Stimulated activated CD4-positive, alpha-beta T cell treated with anti-CD3 and anti-CD28 coated beads, Interleukin-4, amount 100 ng/mL, for 48 hours (primary cell): ENCODE measurements at regions not wholly inside any gene's neighbourhood (a gene's known extent, or its start where the extent isn't known, plus 50 kb on each side); places are given as distances from the start of the nearest gene placed in this dataset.

Experiments
- DNase-seq, 2 donors: peaks; one replicate each; pipeline ENCODE4 v3.0.0-alpha.2; 2020; ENCODE audit warnings: low read depth in 2 of 2

DNA sequence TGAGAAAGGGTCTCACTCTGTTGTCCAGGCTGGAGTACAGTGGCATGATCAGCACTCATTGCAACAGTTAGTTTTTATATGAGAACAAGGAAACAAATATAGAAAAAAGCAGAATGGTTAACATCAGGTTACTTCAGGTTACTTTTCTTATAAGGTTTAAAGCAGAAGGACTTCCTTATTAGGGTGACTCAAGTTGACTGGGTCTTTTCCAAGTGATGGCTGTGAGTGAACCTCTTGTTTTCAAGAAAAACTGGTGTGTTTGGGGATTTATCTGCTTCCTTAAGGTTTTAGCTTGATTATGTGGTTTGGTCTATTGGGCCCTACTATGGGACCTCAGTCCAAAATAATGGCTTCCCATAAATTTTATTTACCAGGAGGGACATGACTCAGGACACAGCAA lies 99.2 kb downstream of the ARRDC3 start:
- no peak for DNase-seq

DNA sequence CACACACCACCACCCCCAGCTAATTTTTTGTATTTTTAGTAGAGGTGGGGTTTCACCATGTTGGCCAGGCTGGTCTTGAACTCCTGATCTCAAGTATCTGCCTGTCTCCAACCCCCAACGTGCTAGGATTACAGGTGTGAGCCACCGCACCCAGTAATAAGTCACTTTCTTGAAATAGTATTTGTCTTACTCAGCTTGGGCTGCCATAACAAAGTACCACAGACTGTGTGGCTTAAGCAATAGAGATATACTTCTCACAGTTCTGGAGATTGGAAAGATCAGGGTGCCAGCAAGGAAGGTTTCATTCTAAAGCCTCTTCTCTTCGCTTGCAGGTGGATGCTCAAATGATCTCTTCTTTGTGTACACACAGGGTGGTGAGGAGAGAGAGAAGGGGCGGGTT lies 99.8 kb downstream of the ARRDC3 start:
- no peak for DNase-seq

DNA sequence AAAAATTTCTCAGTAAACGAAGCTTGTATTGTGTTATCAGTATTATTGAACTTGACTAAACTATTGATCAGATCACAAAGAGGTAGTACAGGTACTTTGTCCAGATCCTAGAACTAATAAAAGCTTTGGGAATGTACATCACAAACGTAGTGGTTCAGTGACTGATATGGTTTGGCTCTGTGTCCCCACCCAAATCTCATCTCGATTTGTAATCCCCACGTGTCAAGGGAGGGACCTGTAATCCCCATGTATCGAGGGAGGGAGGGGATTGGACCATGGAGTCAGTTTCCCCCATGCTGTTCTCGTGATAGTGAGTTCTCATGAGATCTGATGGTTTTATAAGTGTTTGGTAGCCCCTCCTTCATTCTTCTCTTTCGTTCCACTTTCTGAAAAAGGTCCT lies 100.9 kb downstream of the ARRDC3 start:
- no peak for DNase-seq

DNA sequence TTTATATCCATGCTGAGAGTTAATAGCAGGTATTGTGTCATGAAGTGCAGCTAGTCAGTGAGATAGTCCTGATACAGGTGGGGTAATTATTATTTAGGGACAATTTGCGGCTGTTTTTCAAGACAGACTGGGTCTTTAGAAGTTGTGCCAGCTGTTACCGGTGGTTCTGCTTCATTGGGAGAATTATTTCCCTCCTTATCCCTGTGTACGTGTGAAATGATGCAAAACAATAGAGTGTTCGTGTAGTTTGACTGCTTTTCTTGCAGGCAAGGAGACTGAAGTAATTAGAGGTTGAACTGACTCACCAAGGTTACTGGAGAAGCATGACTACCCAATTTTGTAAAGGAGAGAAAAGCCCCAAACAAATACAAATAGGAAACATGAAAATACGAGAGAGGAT lies 101.7 kb downstream of the ARRDC3 start:
- no peak for DNase-seq

DNA sequence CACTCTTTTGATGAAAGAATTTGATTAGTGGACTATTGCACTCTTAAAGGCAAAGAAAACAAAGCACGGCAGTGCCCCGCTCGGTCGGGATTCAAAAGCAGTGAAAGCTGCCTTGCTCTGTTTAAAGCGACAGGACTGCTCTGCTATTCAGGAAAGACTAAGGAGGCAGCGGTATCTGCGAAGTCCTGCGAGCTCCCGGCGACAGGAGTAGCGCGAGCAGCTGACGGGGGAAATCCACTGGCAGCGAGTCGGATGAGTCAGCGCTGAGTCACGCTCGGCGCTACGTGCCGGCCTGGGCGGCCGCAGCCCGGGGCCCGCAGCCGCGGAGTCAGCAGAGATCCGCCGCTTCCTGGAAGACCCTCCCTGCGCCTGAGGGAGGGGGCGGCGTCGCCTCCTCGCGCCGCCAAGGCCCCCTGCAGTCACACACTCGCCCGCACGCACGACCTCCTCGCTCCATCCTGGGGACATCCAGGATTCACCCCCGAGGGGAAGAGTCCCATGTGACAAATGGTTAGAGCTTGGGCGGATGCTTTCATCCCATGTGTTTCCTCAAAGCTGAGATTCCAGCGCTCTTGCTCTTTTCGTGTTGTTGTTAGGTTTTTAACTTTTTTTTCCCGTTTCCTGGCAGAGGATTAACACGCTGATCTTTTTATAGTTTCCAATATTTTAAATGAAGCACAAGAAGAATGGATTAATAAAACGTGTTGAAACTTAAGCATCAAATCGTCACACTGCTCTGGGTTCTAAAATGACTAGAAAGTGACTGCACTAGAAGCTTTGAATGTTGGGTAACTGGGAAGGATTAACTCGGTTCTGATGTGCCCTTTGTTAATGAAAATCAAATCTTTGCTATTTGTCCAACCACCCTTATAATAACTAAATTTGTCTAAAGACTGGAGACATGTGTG lies 102.5 kb downstream of the ARRDC3 start:
- peak; percentile 90 to 94 for DNase-seq

DNA sequence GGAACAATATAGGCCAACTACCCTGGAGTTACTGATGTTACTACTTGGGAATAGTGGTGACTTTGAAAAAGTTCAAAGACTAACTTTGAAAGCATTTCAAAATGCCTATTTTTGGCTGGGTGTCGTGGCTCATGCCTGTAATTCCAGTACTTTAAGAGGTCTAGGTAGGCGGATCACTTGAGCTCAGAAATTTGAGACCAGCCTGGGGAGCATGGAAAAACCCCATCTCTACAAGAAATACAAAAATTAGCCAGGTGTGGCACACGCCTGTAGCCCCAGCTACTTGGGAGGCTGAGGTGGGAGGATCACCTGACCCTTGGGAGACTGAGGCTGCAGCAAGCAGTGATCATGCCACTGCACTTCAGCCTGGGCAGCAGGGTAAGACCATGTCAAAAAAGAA lies 105.3 kb downstream of the ARRDC3 start:
- no peak for DNase-seq

DNA sequence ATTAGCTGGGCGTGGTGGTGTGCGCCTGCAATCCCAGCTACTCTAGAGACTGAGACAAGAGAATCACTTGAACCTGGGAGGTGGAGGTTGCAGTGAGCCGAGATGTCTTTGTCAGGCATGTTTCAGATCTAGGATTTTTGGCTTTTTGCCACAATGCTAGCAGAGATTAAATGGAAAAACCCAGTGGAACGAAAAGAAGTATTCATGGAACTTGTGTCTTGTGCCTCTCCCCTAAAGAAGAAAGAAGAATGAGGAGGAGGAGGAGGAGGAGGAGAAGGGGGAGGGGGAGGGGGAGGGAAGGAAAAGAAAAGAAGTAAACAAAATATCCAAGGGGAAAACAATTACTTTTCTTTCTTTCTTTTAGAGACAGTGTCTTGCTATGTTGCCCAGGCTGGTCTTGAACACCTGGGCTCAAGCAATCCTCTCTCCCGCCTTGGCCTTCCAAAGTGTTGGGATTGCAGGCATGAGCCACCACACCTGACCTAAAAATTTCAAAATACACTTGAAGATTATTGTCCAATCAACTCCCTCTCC lies 106.0 kb downstream of the ARRDC3 start:
- no peak for DNase-seq

DNA sequence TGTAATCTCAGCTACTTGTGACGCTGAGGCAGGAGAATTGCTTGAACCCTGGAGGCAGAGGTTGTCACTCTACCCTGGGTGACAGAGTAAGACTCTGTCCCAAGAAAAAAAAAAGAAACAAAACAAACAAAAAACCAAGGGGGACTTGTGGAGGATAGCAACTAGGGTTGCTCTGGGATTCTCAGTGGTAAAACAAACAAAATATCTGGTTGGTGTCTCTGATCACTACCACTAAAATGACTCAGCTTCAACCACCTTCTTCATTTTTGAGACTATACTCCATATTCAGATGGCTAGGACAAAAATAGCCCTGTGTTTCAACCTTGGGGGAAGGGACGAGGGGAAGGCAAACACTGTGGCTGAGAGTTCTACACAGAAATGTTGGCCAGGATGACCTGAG lies 110.3 kb downstream of the ARRDC3 start:
- DNase-seq, result no peak

DNA sequence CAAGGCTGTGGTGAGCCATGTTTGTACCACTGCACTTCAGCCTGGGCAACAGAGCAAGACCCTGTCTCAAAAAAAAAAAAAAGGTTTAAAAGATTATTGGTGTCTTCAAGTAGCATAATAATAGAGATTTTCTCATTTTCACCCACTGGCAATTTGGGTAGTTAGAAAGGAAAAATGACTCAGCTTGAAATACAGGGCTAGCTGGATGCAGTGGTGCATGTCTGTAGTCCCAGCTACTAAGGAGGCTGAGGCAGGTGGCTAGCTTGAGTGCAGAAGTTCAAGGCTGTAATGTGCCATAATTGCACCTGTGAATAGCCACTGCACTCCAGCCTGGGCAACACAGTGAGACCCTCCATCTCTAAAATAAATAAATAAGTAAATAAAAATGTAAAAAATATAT lies 111.1 kb downstream of the ARRDC3 start:
- no peak for DNase-seq

DNA sequence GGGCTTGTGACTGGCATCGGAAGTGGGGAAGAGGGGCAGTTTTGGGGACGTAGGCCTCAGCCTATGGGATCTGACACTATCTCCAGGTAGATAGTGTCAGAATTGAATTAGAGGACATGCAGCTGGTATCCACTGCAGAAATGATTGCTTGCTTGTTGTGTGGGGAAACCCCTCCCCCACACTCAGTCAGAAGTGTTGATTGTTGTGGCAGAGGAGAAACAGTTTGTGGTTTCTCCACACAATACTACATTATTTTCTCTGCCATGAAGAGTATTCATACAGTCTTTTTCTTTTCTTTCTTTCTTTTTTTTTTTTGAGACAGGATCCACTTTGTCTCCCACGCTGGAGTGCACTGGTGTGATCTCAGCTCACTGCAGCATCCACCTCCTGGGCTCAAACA lies 113.9 kb downstream of the ARRDC3 start:
- no peak for DNase-seq

DNA sequence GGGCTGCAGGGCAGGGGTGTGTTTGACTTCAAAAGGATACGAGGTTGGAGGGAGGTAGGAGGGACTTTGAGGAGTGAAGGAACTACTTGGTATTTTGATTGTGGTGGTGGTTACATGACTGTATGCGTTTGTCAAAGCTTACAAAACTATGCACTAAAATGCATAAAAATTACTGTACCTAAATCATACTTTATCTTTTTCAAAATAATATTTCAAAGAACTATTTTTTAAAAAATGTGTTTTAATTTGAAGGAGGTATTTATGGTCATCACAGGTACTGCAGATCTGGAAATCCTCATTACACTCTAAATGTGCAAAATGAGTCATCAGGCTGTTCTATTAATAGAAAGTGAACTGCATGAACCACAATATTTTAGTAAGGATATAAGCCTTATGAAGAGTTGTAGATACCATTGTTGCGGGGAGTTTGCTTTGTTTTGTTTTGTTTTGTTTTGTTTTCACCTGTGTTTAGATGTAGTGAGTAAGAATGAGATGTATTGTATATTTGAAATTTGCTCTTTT lies 116.9 kb downstream of the ARRDC3 start:
- DNase-seq, result no peak

DNA sequence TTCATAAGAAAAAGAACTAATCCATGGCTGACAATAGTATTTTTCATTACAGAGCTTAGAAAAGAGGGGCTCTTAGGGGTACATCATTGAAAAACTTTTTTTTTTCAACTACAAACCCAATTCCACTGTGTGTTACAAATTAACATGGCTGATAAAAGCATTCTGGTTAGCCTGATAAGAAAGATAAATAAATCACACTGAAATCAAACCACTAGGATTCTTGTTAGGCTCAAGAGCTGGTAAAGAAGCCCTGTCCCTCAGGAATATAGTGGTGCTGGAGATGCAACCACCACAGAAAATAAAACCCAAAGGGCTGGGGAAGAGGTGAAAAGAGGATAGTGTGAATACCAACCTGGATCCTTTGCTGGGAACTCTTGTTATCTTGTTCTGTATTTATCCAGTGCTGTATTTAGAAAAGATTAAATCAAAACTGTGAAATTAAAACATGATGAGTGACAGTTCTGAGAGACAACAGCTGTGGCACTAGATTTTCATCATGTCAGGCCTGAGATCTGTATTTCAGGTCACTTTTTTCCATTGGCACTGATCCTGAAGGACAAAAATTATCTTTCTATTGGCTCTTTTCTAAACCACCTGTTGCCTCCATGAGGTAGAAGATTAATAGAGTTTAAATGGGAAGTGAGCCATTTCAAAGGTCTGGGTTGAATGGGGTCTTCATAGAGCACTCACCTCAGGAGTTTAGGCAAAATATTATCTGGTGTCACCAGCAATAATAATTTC lies 118.6 kb downstream of the ARRDC3 start:
- no peak for DNase-seq

DNA sequence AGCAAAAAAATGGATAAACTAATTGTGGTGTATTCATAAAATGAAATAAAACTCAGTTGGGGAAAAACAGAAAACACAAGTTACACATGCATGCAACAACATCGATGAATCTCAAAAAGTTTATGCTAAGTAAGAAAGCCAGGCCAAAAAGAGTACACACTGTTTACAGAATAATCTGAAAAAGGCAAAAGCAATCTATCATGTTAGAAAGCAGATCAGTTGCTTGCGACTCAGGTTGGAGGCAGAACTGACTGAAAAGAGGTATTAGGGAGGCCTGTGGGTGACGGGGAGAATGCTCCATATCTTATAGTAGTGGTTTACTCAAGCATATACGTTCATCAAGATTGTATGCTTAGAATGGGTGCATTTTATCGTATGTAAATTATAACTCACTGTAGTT lies 119.2 kb downstream of the ARRDC3 start:
- DNase-seq, result no peak

DNA sequence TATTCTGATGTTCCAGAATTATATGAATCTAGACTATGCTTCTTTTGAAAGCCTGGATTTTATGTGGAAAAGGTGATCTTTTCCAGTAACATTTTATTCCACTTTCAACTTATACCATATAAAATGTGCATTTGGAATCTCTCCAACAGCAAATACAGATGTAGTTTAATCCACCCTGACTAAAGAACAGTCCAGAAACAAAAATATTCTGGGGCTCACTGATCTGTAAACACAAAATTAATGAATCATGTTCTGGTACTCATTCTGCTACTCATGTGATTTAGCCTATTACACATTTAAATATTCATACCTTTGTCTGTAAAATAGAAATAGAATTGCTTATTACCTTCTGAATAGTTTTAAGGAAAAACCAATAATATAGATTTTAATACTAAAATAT lies 125.8 kb downstream of the ARRDC3 start:
- DNase-seq, result no peak

DNA sequence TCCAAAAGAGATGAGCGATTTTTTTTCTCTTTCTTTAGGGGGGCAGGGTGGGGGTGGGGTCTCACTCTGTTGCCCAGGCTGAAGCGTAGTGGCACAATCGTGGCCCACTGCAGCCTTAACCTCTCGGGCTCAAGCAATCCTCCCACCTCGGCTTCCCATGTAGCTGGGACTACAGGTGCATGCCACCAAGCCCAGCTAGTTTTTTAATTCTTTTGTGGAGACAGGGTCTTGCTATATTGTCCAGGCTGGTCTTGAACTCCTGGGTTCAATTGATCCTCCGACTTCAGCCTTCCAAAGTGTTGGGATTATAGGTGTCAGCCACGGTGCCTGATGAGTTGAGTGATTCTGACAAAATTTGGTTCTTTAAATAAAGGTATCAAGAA lies 127.0 kb downstream of the ARRDC3 start:
- DNase-seq, result no peak

DNA sequence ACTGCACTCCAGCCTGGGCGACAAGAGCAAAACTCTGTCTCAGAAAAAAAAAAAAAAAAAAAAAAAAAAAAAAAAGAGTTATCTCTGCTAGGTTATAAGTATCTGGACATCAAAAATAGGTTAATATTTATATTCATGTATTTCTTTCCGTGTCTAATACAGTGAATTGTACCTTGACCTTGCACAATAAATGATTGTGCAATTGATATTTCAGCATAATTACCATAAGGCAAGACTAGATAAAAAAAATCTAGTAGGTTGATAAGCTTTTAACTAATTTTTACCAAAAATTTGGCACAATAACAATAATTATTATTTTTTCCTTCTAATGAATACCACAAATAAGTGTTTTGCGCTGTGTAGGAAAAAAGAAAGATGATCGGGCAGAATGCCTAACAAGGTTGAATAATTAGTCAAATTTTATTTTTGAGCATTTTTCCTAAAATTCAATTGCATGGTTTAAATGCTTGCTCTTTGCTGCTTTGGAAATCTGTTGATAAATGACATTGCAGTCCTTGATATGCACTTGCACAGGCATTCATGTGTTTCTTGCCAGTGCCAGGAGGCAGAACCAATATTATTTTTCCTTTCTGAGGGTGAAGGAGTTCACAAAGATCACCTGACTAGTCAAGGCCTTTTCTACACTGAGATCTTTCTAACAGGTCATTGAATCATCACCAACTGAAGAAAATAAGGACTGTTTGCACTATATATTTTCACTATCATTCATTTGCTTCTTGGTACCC lies 127.5 kb downstream of the ARRDC3 start:
- DNase-seq, result no peak

DNA sequence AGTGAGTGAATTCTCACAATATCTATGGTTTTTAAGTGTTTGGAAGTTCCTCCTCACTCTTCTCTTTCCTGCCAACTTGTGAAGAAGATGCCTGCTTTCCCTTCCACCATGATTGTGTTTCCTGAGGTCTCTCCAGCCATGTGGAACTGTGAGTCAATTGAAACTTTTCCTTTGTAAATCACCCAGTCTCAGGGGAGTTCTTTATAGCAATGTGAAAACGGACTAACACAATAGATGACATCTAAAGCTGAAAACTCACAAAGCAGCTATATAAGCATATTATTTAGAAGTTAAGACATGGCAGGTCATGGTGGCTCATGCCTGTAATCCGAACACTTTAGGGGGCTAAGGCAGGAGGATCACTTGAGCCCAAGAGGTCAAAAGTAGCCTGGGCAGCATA lies 130.2 kb downstream of the ARRDC3 start:
- no peak for DNase-seq

DNA sequence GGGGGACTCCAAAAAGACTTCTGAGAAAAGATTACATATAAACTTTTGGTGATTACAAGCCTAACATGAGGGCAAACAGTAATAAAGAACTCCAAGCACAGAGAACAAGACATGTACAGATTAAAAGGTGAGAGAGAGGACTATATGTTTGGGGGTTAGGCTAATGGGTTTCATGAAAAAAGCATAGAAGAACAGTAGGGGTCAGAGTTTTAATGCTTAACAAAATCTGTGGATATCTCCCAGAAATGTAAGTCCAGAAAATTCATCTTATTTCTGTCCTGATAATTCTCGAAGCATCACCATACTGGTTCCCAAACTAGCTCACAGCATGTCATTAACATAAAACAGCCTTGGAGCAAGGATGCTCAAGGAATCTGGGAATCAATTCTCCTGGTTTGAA lies 137.2 kb downstream of the ARRDC3 start:
- no peak for DNase-seq

DNA sequence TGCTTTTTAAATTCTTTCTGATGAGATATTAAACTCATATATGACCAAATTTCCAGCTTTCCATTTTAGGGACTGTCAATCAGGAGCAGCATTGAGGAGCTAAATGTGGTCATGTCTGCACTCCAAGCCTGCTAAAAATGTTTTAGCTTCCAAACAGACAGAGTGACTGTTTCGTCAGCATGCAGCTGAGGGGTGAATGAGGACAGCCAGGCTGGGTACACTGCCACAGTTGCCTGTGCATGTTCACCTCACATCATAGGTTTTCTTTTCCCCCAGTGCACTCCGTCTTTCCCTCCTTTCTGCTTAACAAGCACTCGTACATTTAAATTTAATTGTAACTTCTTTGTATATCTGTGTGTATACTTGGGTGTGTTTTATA lies 138.1 kb downstream of the ARRDC3 start:
- DNase-seq, result no peak

DNA sequence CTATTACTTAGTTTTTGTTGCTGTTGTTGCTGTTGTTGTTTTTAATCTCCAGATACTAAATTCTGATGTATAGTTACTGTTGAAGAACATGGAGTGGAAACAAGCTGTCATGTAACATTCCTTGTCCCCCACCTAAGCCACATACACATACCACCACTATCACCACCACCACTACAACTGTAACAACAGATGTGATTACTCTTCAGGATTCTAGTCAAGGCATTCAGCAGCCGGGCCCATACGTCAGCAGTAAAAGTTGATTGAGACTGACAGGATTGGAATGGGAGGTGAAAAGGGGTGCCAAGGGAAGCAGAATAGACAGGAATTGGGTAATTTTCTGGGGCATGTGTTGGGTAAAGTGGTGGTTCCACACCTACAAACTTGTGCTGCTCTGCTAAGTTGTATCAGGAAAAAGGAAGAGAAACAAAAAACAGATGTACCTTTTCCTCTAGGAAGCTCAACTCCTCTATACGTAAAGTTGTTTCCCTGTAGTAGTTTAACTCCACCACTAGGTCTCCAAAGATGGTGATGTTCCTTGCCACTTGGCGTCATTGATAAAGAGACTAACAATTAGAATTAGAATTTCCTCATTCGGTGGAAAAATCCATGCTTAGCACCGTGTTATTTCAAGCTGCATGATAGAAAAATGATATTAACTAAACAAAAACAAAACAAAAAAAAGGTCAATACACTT lies 138.6 kb downstream of the ARRDC3 start:
- DNase-seq, result no peak

DNA sequence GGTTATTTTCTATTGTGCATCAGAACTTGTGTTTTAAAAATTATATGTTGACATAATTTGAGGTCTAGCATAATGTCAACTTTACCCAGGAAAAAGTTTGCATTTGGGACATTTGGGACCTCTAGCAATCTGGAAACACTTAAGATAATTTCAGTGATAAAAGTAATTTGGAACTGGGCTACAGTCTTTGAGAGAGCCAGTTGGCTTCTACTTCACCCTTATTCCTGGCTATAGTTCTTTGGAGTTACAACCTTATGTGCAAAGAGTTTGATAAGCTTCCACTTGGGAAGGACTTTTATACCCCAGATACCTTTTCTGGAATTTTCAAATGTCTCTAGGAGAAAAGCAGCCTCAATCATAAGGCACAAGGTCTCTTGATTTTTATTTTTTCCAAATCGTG lies 139.3 kb downstream of the ARRDC3 start:
- DNase-seq, result no peak

DNA sequence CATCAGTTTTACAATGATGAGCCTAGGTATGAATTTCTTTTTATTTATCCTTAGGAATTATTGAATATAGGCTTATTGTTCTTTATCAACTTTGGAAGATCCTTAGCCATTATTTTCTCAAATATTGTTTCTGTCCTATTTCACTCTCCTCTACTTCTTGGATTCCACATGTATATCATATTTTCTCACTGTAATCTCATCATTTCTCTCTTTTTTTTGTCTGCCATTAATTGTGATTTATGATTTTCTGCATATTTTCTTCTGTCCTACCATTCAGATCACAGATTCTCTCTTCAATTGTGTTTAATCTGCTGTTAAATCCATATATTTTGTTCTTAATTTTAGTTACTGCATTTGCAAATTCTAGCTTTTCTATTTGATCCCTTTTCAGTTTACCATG lies 139.8 kb downstream of the ARRDC3 start:
- no peak for DNase-seq
